Fibroblast of gingiva (primary cell): ENCODE measurements at regions not wholly inside any gene's neighbourhood (a gene's known extent, or its start where the extent isn't known, plus 50 kb on each side); places are given as distances from the start of the nearest gene placed in this dataset.

Experiments
- DNase-seq: peaks from one replicate; pipeline ENCODE4 v3.0.0-alpha.2; 2011; ENCODE audit warnings: low read depth

- no peak for DNase-seq
Measured at GRCh38 chr15:69577397-69577796, 124.8 kb downstream of the RPLP1 start.

- DNase-seq = no peak
Measured at GRCh38 chr15:69578252-69578651, 125.6 kb downstream of the RPLP1 start.

GRCh38 chr15:69578787-69579583 is 126.4 kb downstream of the RPLP1 start:
- no peak for DNase-seq

- DNase-seq = no peak
Measured at GRCh38 chr15:69579950-69580618, 127.5 kb downstream of the RPLP1 start.

GRCh38 chr15:69583626-69584025 is 131.0 kb downstream of the RPLP1 start:
- no peak for DNase-seq

GRCh38 chr15:69585937-69586336 is 133.3 kb downstream of the RPLP1 start:
- DNase-seq = no peak

GRCh38 chr15:69586721-69587120 is 134.1 kb downstream of the RPLP1 start:
- no peak for DNase-seq

GRCh38 chr15:69587723-69588426 is 135.3 kb downstream of the RPLP1 start:
- no peak for DNase-seq

GRCh38 chr15:69590201-69590710 is 137.6 kb downstream of the RPLP1 start:
- no peak for DNase-seq

GRCh38 chr15:69590932-69591524 is 138.4 kb downstream of the RPLP1 start:
- DNase-seq = no peak

GRCh38 chr15:69591905-69592508 is 139.4 kb downstream of the RPLP1 start:
- no peak for DNase-seq

- DNase-seq = no peak
Measured at GRCh38 chr15:69592954-69593353, 140.3 kb downstream of the RPLP1 start.

- DNase-seq = no peak
Measured at GRCh38 chr15:69593488-69593887, 140.9 kb downstream of the RPLP1 start.

GRCh38 chr15:69593981-69594966 is 141.7 kb downstream of the RPLP1 start:
- no peak for DNase-seq

- peak; percentile 15 for DNase-seq
Measured at GRCh38 chr15:69595009-69595791, 142.6 kb downstream of the RPLP1 start.

GRCh38 chr15:69597061-69597592 is 144.5 kb downstream of the RPLP1 start:
- no peak for DNase-seq

- no peak for DNase-seq
Measured at GRCh38 chr15:69599271-69599670, 146.7 kb downstream of the RPLP1 start.

- no peak for DNase-seq
Measured at GRCh38 chr15:69600556-69601085, 148.0 kb downstream of the RPLP1 start.
